ENCODE measurements at regions not wholly inside any gene's neighbourhood (a gene's known extent, or its start where the extent isn't known, plus 50 kb on each side); places are given as distances from the start of the nearest gene placed in this dataset.

DNA sequence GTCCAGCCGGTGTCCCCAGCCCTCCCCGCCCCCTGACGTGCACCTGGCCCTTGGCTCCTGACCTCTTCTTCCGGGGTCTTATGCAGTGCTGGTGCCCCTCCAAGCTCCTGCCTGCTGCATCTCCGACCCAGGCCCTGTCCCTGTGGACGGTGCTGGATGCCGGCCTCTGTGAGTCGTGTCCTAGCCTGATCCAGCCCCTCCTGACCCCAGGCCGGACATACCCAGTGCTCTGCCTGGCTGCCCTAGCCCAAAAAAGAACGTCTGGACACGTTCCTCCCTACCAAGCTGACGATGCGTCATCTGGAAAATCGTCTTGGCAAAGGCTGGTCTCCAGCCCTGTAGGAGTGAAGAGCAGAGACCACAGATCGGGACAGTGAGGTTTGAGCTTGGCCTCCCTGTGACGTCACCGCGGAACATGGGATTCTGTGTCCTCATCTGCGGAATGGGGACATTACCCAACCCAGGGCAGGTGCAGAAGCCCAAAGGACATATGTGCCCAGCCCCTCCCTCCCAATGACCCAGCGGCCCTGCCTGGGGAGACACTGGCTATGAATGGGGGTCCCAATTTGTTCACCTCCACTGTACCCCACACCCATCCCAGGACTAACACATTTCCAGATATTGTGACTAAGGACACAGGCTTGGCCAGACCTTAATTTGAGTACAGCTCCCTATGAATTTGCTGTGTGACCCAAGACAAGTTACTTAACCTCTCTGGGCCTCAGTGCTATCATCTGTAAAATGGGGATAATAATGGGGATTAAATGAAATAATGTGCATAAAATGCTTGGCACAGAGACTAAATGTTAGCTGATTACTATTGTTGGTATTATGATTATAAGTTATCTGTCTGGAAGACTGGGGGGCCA is 51.0 kb upstream of the BCL11B start:
- no peak for DNase-seq

DNA sequence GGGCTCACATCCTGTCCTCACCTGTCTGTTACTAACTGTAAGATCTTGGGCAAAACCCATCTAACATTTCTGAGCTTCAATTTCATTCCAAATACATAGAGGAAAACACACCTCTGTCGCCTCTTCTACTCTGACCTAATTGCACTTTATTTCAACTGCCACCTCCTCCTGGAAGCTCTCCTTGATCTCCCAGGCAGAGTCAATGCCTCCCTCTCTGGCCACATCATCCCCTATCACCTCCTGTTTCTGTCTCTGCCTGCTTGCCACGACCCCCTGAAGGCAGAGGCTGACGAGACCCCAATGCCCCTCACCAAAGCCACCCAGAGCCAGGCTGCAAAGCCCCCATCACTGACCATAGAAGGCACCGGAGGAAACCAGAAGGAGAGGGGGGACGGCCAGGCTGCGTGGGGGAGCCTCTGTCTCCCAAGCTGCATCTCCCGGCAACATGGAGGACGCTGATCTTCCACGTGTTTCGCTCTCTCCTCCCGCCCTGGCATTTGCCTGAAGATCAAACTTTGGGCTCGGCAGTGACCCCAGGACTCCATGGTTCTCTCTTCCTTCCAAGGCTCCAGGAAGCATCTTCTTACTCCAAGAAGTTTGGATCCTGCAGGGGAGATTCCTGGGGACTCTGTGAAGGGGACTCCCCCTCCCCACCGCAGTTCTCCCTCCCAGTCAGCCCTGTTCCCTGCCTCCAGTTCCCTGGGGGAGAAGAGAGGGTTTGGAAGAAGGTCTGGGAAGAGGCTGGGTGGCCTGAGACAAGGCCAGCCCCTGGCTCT is 50.1 kb upstream of the BCL11B start:
- no peak for DNase-seq

Data from NCI-H82 (cell line).